Neural crest cell (in vitro differentiated cells): ENCODE measurements at regions not wholly inside any gene's neighbourhood (a gene's known extent, or its start where the extent isn't known, plus 50 kb on each side); places are given as distances from the start of the nearest gene placed in this dataset.

Experiments used
- DNase-seq: peaks from one replicate; pipeline ENCODE4 v3.0.0; 2021; ENCODE audit warnings: low read depth, mixed read lengths, low spot score
- H3K27ac Mint-ChIP-seq: one replicate; pipeline ENCODE4 v1.8.0; 2021; ENCODE audit warnings: mild to moderate bottlenecking, mixed read lengths; ENCODE audit not compliant: unreplicated experiment
- H3K27me3 Mint-ChIP-seq: 2 replicates; pipeline ENCODE4 v1.8.0; 2021; ENCODE audit warnings: low read depth, mild to moderate bottlenecking, mixed read lengths
- H3K36me3 Mint-ChIP-seq: 2 replicates; pipeline ENCODE4 v1.8.0; 2021; ENCODE audit warnings: low read depth, mild to moderate bottlenecking, mixed read lengths
- H3K4me1 Mint-ChIP-seq: 2 replicates; pipeline ENCODE4 v1.8.0; 2021; ENCODE audit warnings: mixed read lengths
- H3K4me3 Mint-ChIP-seq: one replicate; pipeline ENCODE4 v1.8.0; 2021; ENCODE audit warnings: mild to moderate bottlenecking, mixed read lengths
- H3K9me3 Mint-ChIP-seq: 2 replicates; pipeline ENCODE4 v1.8.0; 2021; ENCODE audit warnings: mixed read lengths
- CTCF ChIP-seq: fragments of 200-600 bp; sonication (generic); conservative IDR thresholded peaks from 2 replicates; pipeline ENCODE4 v1.5.0; 2021; ENCODE audit warnings: antibody characterized with exemption, mild to moderate bottlenecking

DNA sequence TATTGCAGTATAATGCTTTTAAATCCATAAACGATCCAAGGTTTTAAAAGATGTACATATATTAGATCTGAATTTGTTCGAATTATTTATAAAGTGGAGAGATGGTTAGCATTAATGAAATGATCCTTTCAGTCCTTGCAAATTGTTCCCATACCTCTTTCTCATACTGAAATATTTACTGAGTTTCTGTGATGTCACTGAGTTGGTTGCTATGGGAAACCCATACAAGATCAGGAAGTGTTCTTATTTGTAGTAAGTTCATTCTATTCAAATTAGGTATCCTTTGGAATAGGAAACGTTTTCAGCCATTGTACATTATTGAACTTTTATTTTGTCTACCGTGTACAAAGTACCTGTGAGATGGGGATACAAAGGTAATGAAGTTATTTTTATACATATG lies 73.2 kb upstream of the CHL1 start:
- DNase-seq: no peak
- no peak overlapping the region for H3K4me3 Mint-ChIP-seq
- no peaks in the 10 kb centered on the region for H3K4me1 Mint-ChIP-seq
- peaks cover 9% of the 10 kb centered on the region for H3K9me3 Mint-ChIP-seq
- TF ChIP-seq CTCF: no peak
- peaks cover 8% of the 10 kb centered on the region for H3K27me3 Mint-ChIP-seq
- H3K36me3 Mint-ChIP-seq: no peaks in the 10 kb centered on the region
- no peak overlapping the region for H3K27ac Mint-ChIP-seq

DNA sequence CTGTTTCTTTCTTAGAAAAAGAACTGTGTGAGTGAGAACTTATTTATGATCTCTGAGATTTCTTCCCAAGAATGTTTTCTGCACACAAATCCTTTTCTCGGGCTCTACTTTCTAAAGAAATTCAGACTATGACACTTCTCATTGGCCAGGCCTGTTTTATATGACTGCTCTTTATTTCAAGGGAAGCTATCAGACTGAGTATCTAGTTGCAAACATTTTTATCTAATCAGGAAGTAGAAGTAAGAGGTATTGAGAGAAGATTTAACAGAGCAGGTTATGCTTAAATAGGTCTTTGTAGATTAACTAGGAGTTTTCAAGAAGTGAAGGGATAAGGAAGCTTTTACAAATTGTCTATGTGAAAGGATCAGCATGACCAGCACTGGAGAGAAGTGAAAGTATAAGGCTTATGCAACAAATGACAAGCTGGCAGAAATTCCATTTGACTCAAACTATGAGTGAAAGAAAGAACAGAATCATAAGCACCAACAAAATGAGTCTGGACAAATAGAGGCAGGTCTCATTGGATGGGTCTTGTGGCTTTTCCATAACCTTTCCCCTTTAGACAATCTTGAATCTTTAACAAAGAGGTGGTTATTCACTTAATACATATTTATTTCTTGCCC lies 71.9 kb upstream of the CHL1 start:
- H3K9me3 Mint-ChIP-seq: peaks cover 9% of the 10 kb centered on the region
- no peak for DNase-seq

GRCh38 chr3:128515-129172 lies 67.9 kb upstream of the CHL1 start:
- DNase-seq: no peak
- Mint-ChIP-seq H3K9me3 (peaks cover 14% of the 10 kb centered on the region), H3K36me3 (no peaks in the 10 kb centered on the region), H3K27ac (no peak overlapping the region), H3K27me3 (peaks cover 2% of the 10 kb centered on the region), H3K4me3 (no peak overlapping the region), H3K4me1 (no peaks in the 10 kb centered on the region)
- no peak for TF ChIP-seq CTCF

More for the DNA sequence above, 71.9 kb upstream of the CHL1 start:
- Mint-ChIP-seq H3K27me3 (peaks cover 8% of the 10 kb centered on the region), H3K4me1 (no peaks in the 10 kb centered on the region), H3K36me3 (no peaks in the 10 kb centered on the region), H3K4me3 (no peak overlapping the region), H3K27ac (no peak overlapping the region)
- TF ChIP-seq CTCF: no peak

DNA sequence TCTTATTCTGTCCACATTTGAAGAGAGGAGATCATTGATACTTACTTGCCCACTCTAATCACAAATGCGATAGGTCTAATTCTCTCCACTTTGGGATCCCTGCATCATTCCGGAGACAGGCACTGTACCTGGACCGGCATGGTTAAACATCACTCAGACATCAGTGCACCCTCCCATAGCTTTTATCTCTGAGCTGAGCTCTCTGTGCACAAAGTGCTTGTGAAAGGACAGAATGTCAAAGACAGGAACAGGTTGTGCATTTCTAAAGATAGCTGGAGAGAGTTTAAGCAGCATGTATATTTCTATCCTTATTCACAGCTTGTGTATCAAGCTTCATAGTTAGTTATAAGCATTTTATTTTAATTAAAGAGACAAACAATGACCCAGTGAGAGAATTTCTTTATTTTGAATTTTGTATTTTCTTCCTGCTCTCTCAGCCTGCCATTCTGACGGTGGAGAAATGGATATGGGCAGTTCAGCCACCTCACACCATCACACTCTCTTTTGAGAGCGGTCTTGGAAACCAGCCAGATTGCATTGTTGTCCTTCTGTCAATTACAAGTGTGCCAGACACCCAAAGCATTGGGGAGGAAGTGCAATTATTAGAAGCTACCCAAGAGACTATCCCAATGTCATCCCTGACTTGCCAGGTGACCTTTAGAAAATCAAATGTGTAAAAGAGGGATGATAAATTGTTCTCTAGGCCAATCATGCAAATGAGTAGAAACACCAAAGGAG lies 65.2 kb upstream of the CHL1 start:
- no peak for DNase-seq
- no peak for TF ChIP-seq CTCF
- peaks cover 2% of the 10 kb centered on the region for H3K27me3 Mint-ChIP-seq
- no peak overlapping the region for H3K27ac Mint-ChIP-seq
- H3K4me1 Mint-ChIP-seq: no peaks in the 10 kb centered on the region
- H3K4me3 Mint-ChIP-seq: no peak overlapping the region
- peaks cover 5% of the 10 kb centered on the region for H3K9me3 Mint-ChIP-seq
- H3K36me3 Mint-ChIP-seq: no peaks in the 10 kb centered on the region

DNA sequence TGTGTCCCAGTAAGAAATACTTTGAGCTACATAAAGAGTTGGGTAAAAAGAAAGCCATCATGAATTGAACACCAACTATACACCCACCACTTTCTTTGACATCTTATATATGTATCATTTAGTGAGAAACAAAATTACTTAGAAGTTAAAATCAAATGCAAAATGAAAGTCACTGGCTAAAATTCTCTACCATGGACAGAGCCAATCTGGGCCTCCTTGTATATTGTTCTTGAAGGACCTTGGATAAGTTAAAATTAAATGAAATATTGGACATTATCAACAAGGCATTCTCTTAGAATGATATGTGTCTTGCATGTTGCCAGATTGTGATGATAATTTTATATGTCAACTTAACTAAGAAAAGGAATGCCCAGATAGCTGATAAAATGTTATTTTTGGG lies 64.2 kb upstream of the CHL1 start:
- Mint-ChIP-seq H3K27ac (no peak overlapping the region), H3K4me1 (no peaks in the 10 kb centered on the region), H3K36me3 (no peaks in the 10 kb centered on the region), H3K9me3 (peaks cover 5% of the 10 kb centered on the region), H3K27me3 (no peaks in the 10 kb centered on the region), H3K4me3 (no peak overlapping the region)
- no peak for DNase-seq
- TF ChIP-seq CTCF: no peak
